Progenitor cell of endocrine pancreas (in vitro differentiated cells): ENCODE measurements at regions not wholly inside any gene's neighbourhood (a gene's known extent, or its start where the extent isn't known, plus 50 kb on each side); places are given as distances from the start of the nearest gene placed in this dataset.

Source experiments
- DNase-seq: peaks from one replicate; pipeline ENCODE4 v3.0.0; 2021; ENCODE audit warnings: low spot score; ENCODE audit not compliant: unreplicated experiment
- H3K27ac Mint-ChIP-seq: 2 replicates; pipeline ENCODE4 v1.8.0; 2021; ENCODE audit warnings: mild to moderate bottlenecking, moderate library complexity, mixed read lengths
- H3K27me3 Mint-ChIP-seq: 2 replicates; pipeline ENCODE4 v1.8.0; 2021; ENCODE audit warnings: mixed read lengths
- H3K36me3 Mint-ChIP-seq: 2 replicates; pipeline ENCODE4 v1.8.0; 2022; ENCODE audit warnings: mixed read lengths; ENCODE audit not compliant: insufficient read depth
- H3K4me1 Mint-ChIP-seq: 2 replicates; pipeline ENCODE4 v1.8.0; 2021; ENCODE audit warnings: low read depth, mixed read lengths
- H3K4me3 Mint-ChIP-seq: 2 replicates; pipeline ENCODE4 v1.8.0; 2021; ENCODE audit warnings: low read depth, mild to moderate bottlenecking, moderate library complexity, mixed read lengths
- H3K9me3 Mint-ChIP-seq: 2 replicates; pipeline ENCODE4 v1.8.0; 2021; ENCODE audit warnings: low read depth, mixed read lengths
- TF ChIP-seq, protein P1 (sequence below): fragments of 200-600 bp; sonication (generic); IDR thresholded peaks from one replicate; pipeline ENCODE4 v1.5.0; 2021; ENCODE audit warnings: antibody characterized with exemption, mild to moderate bottlenecking; ENCODE audit not compliant: unreplicated experiment

DNA sequence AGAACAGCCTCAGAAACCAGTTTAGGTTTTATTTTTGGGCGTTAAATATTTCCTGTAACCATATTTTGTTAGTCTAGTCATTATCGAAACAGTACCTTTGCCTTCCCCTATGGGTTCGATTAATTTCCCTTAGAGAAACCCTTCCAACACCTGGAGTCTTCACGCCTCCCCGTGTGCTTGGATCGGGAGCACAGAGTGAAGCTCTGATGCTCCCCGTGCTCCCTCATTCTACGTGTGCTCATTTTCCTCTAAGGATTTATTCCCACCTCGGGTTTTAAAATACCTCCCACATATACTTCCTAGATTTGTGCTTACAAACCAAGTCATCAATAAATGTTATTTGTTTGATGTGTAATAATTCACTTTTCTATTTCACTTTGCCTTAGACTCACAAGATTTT is 142.4 kb downstream of the TTLL2 start:
- no peaks in the 10 kb centered on the region for H3K9me3 Mint-ChIP-seq
- H3K4me3 Mint-ChIP-seq, result no peak overlapping the region
- no peak for DNase-seq
- TF ChIP-seq, protein P1, sequence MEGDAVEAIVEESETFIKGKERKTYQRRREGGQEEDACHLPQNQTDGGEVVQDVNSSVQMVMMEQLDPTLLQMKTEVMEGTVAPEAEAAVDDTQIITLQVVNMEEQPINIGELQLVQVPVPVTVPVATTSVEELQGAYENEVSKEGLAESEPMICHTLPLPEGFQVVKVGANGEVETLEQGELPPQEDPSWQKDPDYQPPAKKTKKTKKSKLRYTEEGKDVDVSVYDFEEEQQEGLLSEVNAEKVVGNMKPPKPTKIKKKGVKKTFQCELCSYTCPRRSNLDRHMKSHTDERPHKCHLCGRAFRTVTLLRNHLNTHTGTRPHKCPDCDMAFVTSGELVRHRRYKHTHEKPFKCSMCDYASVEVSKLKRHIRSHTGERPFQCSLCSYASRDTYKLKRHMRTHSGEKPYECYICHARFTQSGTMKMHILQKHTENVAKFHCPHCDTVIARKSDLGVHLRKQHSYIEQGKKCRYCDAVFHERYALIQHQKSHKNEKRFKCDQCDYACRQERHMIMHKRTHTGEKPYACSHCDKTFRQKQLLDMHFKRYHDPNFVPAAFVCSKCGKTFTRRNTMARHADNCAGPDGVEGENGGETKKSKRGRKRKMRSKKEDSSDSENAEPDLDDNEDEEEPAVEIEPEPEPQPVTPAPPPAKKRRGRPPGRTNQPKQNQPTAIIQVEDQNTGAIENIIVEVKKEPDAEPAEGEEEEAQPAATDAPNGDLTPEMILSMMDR, result no peak
- H3K27me3 Mint-ChIP-seq, result peaks cover 7% of the 10 kb centered on the region
- H3K36me3 Mint-ChIP-seq, result no peaks in the 10 kb centered on the region
- H3K27ac Mint-ChIP-seq, result no peak overlapping the region
- H3K4me1 Mint-ChIP-seq, result peaks cover 9% of the 10 kb centered on the region

- no peak overlapping the region for H3K4me3 Mint-ChIP-seq
- no peaks in the 10 kb centered on the region for H3K9me3 Mint-ChIP-seq
- no peak for DNase-seq
- H3K27ac Mint-ChIP-seq, result no peak overlapping the region
- peaks cover 7% of the 10 kb centered on the region for H3K27me3 Mint-ChIP-seq
- peaks cover 10% of the 10 kb centered on the region for H3K4me1 Mint-ChIP-seq
- no peaks in the 10 kb centered on the region for H3K36me3 Mint-ChIP-seq
- TF ChIP-seq, protein P1, result no peak
These were observed 143.0 kb downstream of the TTLL2 start for GRCh38 chr6:167467793-167468431.

DNA sequence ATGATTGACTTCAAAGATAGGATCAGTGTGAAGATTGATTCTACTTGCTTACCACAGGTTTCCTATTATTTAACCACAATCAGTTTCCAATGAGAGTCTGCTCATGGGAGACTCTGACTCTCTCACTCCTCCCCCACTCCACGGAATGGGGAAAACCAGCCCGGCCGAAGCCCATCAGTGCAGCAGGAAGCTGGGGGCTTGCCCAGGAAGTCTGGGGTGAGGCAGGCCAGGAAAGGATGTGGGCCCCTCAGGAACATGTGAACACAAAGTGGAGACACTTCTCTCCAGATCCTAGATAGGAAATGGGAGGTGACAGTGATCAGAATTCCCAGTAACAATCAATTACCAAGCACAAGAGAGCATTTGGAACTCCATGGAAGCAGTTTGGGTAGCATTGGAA is 144.2 kb downstream of the TTLL2 start:
- H3K4me3 Mint-ChIP-seq, result no peak overlapping the region
- peaks cover 7% of the 10 kb centered on the region for H3K27me3 Mint-ChIP-seq
- no peak for DNase-seq
- H3K36me3 Mint-ChIP-seq, result no peaks in the 10 kb centered on the region
- H3K4me1 Mint-ChIP-seq, result peaks cover 15% of the 10 kb centered on the region
- H3K9me3 Mint-ChIP-seq, result no peaks in the 10 kb centered on the region
- TF ChIP-seq, protein P1, result no peak
- H3K27ac Mint-ChIP-seq, result no peak overlapping the region

GRCh38 chr6:167469672-167470071 is 144.8 kb downstream of the TTLL2 start:
- Mint-ChIP-seq H3K27me3 (peaks cover 7% of the 10 kb centered on the region), H3K4me1 (peaks cover 15% of the 10 kb centered on the region), H3K9me3 (no peaks in the 10 kb centered on the region), H3K27ac (no peak overlapping the region), H3K4me3 (no peak overlapping the region), H3K36me3 (no peaks in the 10 kb centered on the region)
- TF ChIP-seq, protein P1, result no peak
- DNase-seq, result no peak

DNA sequence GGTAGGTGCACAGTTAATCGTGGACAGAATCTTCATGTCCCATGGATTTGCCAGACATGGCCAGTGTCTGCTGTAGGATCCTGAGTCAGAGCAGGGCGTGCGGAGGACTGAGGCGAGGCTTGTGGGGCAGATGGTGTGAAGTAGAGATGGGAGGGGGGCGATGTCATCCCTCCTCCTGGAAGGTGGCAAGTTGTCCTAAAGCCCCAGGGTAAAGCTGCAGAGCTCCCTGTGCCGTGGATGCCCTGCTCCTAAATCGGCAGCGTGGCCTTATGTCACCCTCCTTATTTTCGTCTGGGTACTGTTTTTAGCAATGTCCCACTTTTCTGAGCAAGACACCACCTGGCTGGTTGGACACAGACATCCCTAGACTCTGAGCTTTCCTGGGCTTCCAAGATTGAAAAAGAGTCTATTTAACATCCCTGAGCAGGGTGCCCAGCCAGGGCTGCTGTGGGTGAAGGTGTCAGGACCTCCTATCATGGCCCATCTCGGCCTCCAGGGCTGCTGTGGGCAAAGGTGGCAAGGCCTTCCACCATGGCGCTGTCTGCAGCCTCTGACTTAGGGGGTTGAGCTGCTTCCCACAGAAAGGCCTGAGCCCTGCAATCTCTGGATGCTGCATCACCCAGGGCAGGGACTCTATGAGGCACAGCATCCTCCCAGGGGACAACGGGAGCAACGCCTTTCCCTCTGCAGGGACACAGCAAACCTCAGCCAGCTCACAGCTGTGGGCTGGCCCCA is 145.4 kb downstream of the TTLL2 start:
- Mint-ChIP-seq H3K36me3 (no peaks in the 10 kb centered on the region), H3K27ac (no peak overlapping the region), H3K27me3 (peaks cover 7% of the 10 kb centered on the region), H3K4me3 (no peak overlapping the region), H3K9me3 (no peaks in the 10 kb centered on the region), H3K4me1 (peaks cover 15% of the 10 kb centered on the region)
- DNase-seq, result no peak
- TF ChIP-seq, protein P1, result no peak
